Bronchial epithelial cell (primary cell): ENCODE measurements at regions not wholly inside any gene's neighbourhood (a gene's known extent, or its start where the extent isn't known, plus 50 kb on each side); places are given as distances from the start of the nearest gene placed in this dataset.

Experiments used
- DNase-seq: peaks from one replicate; pipeline ENCODE4 v3.0.0-alpha.2; 2010; ENCODE audit warnings: low read depth
- FAIRE-seq: peaks from 2 replicates; lab custom pipeline; 2011; peaks lifted over from hg19 to GRCh38; lab: Jason Lieb, UNC
- H3K27me3 ChIP-seq: 2 replicates; pipeline ENCODE4 v1.5.1; 2011; ENCODE audit warnings: low read length; ENCODE audit not compliant: control insufficient read depth, insufficient read depth
- H3K36me3 ChIP-seq: 2 replicates; pipeline ENCODE4 v1.5.1; 2011; ENCODE audit warnings: low read length; ENCODE audit not compliant: control insufficient read depth, insufficient read depth
- H3K4me3 ChIP-seq: 2 replicates; pipeline ENCODE4 v1.5.1; 2011; ENCODE audit warnings: mild to moderate bottlenecking, low read depth, low read length, control low read depth
- TF ChIP-seq, protein P1 (sequence below): IDR thresholded peaks from 2 replicates; pipeline ENCODE4 v1.5.1; 2011; ENCODE audit warnings: mild to moderate bottlenecking, moderate library complexity, low read length, control low read depth, inconsistent platforms; ENCODE audit not compliant: insufficient read depth, severe bottlenecking

DNA sequence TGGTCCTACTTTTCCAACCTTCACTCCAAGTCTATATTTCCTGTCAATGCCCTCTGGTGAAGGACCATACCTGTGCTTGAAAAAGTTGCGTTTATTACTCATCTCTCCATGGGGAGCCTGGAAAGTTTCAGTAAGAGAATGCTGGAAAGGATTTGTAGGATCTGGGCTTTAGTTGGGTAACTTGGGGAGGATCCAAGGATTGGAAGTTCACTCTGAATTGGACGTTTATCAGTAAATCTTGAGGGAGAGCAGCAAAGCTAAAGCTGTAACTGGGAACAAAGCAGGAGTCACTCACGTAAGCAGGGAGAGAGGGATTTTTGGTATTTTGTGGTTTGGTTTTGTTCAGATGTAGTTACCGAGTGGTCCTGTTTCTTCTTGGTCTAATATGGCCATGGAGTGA is 51.4 kb upstream of the NPVF start:
- TF ChIP-seq, protein P1, sequence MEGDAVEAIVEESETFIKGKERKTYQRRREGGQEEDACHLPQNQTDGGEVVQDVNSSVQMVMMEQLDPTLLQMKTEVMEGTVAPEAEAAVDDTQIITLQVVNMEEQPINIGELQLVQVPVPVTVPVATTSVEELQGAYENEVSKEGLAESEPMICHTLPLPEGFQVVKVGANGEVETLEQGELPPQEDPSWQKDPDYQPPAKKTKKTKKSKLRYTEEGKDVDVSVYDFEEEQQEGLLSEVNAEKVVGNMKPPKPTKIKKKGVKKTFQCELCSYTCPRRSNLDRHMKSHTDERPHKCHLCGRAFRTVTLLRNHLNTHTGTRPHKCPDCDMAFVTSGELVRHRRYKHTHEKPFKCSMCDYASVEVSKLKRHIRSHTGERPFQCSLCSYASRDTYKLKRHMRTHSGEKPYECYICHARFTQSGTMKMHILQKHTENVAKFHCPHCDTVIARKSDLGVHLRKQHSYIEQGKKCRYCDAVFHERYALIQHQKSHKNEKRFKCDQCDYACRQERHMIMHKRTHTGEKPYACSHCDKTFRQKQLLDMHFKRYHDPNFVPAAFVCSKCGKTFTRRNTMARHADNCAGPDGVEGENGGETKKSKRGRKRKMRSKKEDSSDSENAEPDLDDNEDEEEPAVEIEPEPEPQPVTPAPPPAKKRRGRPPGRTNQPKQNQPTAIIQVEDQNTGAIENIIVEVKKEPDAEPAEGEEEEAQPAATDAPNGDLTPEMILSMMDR, result no peak
- FAIRE-seq, result no peak
- no peaks in the 10 kb centered on the region for H3K36me3 ChIP-seq

DNA sequence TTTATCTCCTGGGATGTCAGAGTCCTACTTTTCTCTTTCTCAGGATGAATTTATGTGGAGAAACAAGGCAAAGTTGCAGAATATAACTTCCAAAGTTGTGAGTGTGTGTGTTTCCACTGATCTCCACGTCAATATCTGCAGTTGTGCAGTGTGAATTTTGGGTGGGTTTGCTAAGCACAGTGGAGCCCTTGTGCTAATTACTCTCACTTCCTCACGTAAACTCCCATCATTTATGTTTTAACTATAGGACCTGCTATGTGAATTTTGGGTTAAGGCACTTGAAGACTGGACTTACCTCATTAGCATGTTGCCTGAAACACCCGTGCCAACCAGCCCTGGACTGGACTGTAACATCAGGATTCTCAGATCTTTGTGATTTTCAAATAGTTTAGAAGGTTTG is 51.9 kb upstream of the NPVF start:
- no peak for FAIRE-seq
- no peak for DNase-seq

More for the DNA sequence above, 51.4 kb upstream of the NPVF start:
- DNase-seq, result no peak
- no peaks in the 10 kb centered on the region for H3K27me3 ChIP-seq
- H3K4me3 ChIP-seq, result no peak overlapping the region

DNA sequence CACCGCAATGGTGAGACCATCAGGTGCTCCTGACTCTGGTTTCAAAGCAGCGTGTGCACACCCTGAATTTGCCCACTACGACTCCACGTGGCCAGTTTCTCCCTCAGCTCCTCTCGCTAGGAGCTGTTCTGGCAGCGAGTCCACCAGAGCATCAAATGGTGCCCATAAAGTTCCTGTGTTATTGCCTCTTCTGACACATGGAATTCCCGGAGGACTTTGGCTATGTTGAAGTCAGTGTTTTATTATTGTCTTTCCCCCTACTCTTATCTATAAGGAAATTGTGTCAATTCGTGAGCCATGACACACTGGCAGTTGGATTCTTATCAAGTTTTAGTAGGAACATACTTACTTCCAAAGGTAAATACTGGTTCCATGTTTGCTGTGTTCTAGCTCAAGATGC is 53.9 kb upstream of the NPVF start:
- Histone ChIP-seq H3K4me3 (no peak overlapping the region), H3K36me3 (no peaks in the 10 kb centered on the region), H3K27me3 (no peaks in the 10 kb centered on the region)
- no peak for DNase-seq
- FAIRE-seq, result no peak
- TF ChIP-seq, protein P1, result no peak

More for the DNA sequence above, 51.9 kb upstream of the NPVF start:
- Histone ChIP-seq H3K4me3 (no peak overlapping the region), H3K27me3 (no peaks in the 10 kb centered on the region), H3K36me3 (no peaks in the 10 kb centered on the region)
- TF ChIP-seq, protein P1, result no peak

DNA sequence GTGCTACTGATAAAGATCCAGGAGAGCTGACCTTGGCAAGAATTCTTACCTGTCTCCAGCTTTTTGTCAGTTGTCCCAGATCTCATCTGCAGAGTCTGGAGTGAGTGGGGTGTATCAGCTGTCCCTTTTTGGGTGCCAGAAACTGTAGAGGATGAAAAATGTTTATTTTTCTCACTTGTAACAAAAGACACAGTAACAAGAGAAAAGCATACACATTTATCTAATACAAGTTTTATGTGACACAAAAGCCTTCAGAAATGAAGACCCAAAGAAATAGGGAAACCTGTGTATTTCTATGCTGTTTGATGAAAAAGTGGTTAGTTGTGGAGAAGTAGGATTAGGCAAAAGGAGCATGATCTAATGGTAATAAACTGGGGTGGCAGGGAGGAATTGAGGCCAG is 58.5 kb upstream of the NPVF start:
- DNase-seq (no peak), FAIRE-seq (no peak)
- TF ChIP-seq, protein P1, result no peak
- no peaks in the 10 kb centered on the region for H3K36me3 ChIP-seq
- no peak overlapping the region for H3K4me3 ChIP-seq
- H3K27me3 ChIP-seq, result no peaks in the 10 kb centered on the region

DNA sequence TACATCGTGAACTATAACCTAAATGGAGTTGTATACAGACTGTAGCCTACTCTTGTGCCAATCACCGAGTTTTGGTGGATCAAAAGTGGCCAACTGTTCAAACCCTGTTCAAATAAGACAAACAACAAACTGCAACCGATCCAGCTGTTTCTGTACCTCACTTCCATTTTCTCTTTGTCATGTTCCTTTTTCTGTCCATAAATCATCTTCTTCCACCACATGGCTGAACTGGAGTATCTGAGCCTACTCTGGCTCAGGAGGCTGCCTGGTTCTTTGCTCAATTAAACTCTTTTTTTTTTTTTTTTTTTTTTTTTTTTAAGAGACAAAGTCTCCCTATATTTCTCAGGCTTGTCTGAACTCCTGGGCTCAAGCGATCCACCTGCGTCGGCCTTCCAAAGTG is 59.0 kb upstream of the NPVF start:
- DNase-seq (no peak), FAIRE-seq (no peak)
- Histone ChIP-seq H3K4me3 (no peak overlapping the region), H3K27me3 (no peaks in the 10 kb centered on the region), H3K36me3 (no peaks in the 10 kb centered on the region)
- TF ChIP-seq, protein P1, result no peak

DNA sequence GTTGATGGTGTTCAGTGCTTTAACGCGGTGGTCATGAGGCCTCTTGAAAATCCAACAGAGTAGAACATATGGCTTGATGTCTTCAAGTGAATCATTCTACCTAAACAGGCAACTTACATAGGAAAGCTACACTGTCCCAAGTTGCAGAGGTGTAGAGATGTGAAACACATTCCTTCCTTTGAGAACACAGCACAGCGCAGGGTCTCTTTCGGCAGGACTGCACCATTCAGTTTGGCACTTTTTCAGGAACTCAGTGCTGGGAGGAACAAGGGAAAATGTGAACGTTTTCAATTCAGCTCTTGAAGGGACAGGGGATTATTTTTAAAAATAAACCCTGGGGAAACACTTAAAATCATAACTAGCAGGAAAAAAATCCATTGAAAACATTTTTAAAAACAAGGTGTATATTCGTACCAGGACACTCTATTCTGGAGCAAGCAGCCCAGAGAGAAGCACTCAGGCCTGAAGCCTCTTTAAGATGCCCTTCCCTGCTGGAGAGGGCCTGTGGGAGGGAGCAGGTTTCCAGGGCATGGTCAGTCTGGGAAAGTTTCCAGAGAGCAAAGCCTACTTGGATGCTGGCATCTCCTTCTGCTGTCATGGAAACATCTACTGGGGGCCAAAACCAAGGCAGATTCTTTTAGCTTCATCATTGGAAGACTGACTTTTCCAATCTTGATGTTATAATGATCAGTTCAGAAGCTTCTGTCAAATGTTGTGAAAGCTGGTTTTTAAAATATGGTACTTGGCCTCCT is 60.4 kb upstream of the NPVF start:
- Histone ChIP-seq H3K27me3 (no peaks in the 10 kb centered on the region), H3K4me3 (no peak overlapping the region), H3K36me3 (no peaks in the 10 kb centered on the region)
- no peak for FAIRE-seq
- DNase-seq, result no peak
- TF ChIP-seq, protein P1, result no peak
